HCT116 (cell line): ENCODE measurements at regions not wholly inside any gene's neighbourhood (a gene's known extent, or its start where the extent isn't known, plus 50 kb on each side); places are given as distances from the start of the nearest gene placed in this dataset.

Experiments used
- ATAC-seq: fragments of 200-7000 bp; cut with Tn5 transposase; 2 replicates; pipeline ENCODE4 v1.9.1; 2020; ENCODE audit warnings: mild to moderate bottlenecking, moderate library complexity
- BruUV-seq: library from RNA; stranded (reverse); fragments of 400-500 nt; replicated peaks from 2 replicates; lab custom pipeline; 2021; lab: Mats Ljungman, UMichigan
- CTCF ChIA-PET: fragments of 300-600 bp; sonication (Branson Sonifier 250); formaldehyde crosslinking; loops from one replicate; lab custom pipeline; 2021; ENCODE audit warnings: antibody characterized with exemption; lab: Charles Lee
- POLR2A ChIA-PET: fragments of 300-600, 350-600 bp; sonication (Branson Sonifier 250); formaldehyde crosslinking; loops from one replicate; lab custom pipeline; 2021; ENCODE audit warnings: antibody characterized with exemption; lab: Charles Lee
- RAD21 ChIA-PET, 2 experiments: fragments of 300-600 bp; sonication (Branson Sonifier 250); formaldehyde crosslinking; loops; one replicate each; lab custom pipeline; 2023; ENCODE audit warnings: low total read pairs in 2 of 2; ENCODE audit not compliant: uncharacterized antibody in 2 of 2, unreplicated experiment in 2 of 2, low non-redundant PET in 1 of 2; lab: Charles Lee
- DNase-seq: peaks from one replicate; pipeline ENCODE4 v3.0.0-alpha.2; 2010; ENCODE audit warnings: low read depth, low spot score
- H2AFZ ChIP-seq: fragments of 200-600 bp; shearing (Covaris generic), sonication (generic); 2 replicates; pipeline ENCODE4 v1.6.1; 2017; ENCODE audit warnings: low read depth, mixed run types, mixed read lengths, antibody characterized with exemption, low read length; ENCODE audit not compliant: poor library complexity, severe bottlenecking
- H3K27ac ChIP-seq: 2 replicates; pipeline ENCODE4 v1.5.1; 2012; ENCODE audit warnings: low read depth, low read length
- H3K27me3 ChIP-seq: fragments of 200-600 bp; sonication (generic); 2 replicates; pipeline ENCODE4 v1.6.1; 2016; ENCODE audit warnings: mixed run types, low read length, mixed read lengths; ENCODE audit not compliant: insufficient read depth
- H3K36me3 ChIP-seq, 2 experiments: fragments of 200-500 bp in 1 of 2; fragments of 200-600 bp in 1 of 2; sonication (Bioruptor generic) in 1 of 2; sonication (generic) in 1 of 2; 2 replicates each; pipeline versions ENCODE4 v1.5.1 to v1.6.1; 2014 to 2016; ENCODE audit warnings: low read length in 2 of 2, inconsistent platforms in 1 of 2, mixed read lengths in 1 of 2, mixed run types in 1 of 2; ENCODE audit not compliant: insufficient read depth in 2 of 2, control insufficient read depth in 1 of 2
- H3K4me1 ChIP-seq, 2 experiments: fragments of 200-600 bp in 1 of 2; sonication (generic) in 1 of 2; 2 replicates each; pipeline versions ENCODE4 v1.5.1 to v1.6.1; 2012 to 2017; ENCODE audit warnings: low read length in 2 of 2, inconsistent platforms in 1 of 2, mild to moderate bottlenecking in 1 of 2, mixed read lengths in 1 of 2, mixed run types in 1 of 2, moderate library complexity in 1 of 2; ENCODE audit not compliant: insufficient read depth in 2 of 2, control insufficient read depth in 1 of 2
- H3K4me2 ChIP-seq: fragments of 200-600 bp; sonication (generic); 2 replicates; pipeline ENCODE4 v1.6.1; 2017; ENCODE audit warnings: mixed run types, low read length, mixed read lengths
- H3K4me3 ChIP-seq, 2 experiments: fragments of 200-600 bp in 1 of 2; sonication (generic) in 1 of 2; replicated peaks in 1 of 2; 2 replicates each; pipeline ENCODE4 v1.5.1; 2011 to 2016; ENCODE audit warnings: low read length in 2 of 2, control low read depth in 1 of 2, low read depth in 1 of 2, mild to moderate bottlenecking in 1 of 2, mixed read lengths in 1 of 2, mixed run types in 1 of 2
- H3K79me2 ChIP-seq: fragments of 200-600 bp; sonication (generic); 2 replicates; pipeline ENCODE4 v1.6.1; 2017; ENCODE audit warnings: mild to moderate bottlenecking, mixed run types, low read length, moderate library complexity, mixed read lengths; ENCODE audit not compliant: insufficient read depth
- H3K9ac ChIP-seq: fragments of 200-600 bp; sonication (generic); 2 replicates; pipeline ENCODE4 v1.6.1; 2016; ENCODE audit warnings: low read length, mixed read lengths
- H3K9me2 ChIP-seq: fragments of 200-600 bp; sonication (generic), shearing (Covaris generic); 2 replicates; pipeline ENCODE4 v1.6.1; 2017; ENCODE audit warnings: mixed run types, mild to moderate bottlenecking, moderate library complexity; ENCODE audit not compliant: insufficient read depth
- H3K9me3 ChIP-seq, 2 experiments: fragments of 200-500 bp in 1 of 2; fragments of 200-600 bp in 1 of 2; sonication (Bioruptor generic) in 1 of 2; sonication (generic) in 1 of 2; 2 replicates each; pipeline ENCODE4 v1.6.1; 2014 to 2017; ENCODE audit warnings: low read length in 2 of 2, mixed read lengths in 2 of 2, inconsistent platforms in 1 of 2, low read depth in 1 of 2, mild to moderate bottlenecking in 1 of 2, mixed run types in 1 of 2, moderate library complexity in 1 of 2; ENCODE audit not compliant: control insufficient read depth in 1 of 2, insufficient read depth in 1 of 2
- H4K20me1 ChIP-seq: fragments of 200-600 bp; sonication (generic), shearing (Covaris generic); 2 replicates; pipeline ENCODE4 v1.6.1; 2017; ENCODE audit warnings: mixed run types, mild to moderate bottlenecking, moderate library complexity; ENCODE audit not compliant: insufficient read depth
- ATF3 ChIP-seq: IDR thresholded peaks from 2 replicates; pipeline ENCODE4 v1.6.1; 2012
- CBX3 ChIP-seq: IDR thresholded peaks from 2 replicates; pipeline ENCODE4 v1.6.1; 2012; ENCODE audit warnings: low read depth
- CEBPB ChIP-seq: IDR thresholded peaks from 2 replicates; pipeline ENCODE4 v1.6.1; 2012; ENCODE audit warnings: low read depth
- ELF1 ChIP-seq: IDR thresholded peaks from 2 replicates; pipeline ENCODE4 v1.6.1; 2012; ENCODE audit warnings: low read depth, borderline replicate concordance
- EZH2 ChIP-seq: fragments of 200-600 bp; sonication (generic); IDR thresholded peaks from 2 replicates; pipeline ENCODE4 v1.6.1; 2017; ENCODE audit warnings: antibody characterized with exemption, mixed run types
- EZH2phosphoT487 ChIP-seq: fragments of 200-600 bp; IDR thresholded peaks from 2 replicates; pipeline ENCODE4 v1.6.1; 2018; ENCODE audit warnings: antibody characterized with exemption, borderline replicate concordance
- FOSL1 ChIP-seq: IDR thresholded peaks from 2 replicates; pipeline ENCODE4 v1.6.1; 2012; ENCODE audit warnings: low read depth
- MAX ChIP-seq: IDR thresholded peaks from 2 replicates; pipeline ENCODE4 v1.6.1; 2012
- POLR2A ChIP-seq: IDR thresholded peaks from 2 replicates; pipeline ENCODE4 v1.7.0; 2011; ENCODE audit warnings: borderline replicate concordance; ENCODE audit not compliant: insufficient read depth, insufficient read length; ENCODE audit errors: extremely low read depth
- POLR2AphosphoS5 ChIP-seq: IDR thresholded peaks from 2 replicates; pipeline ENCODE4 v1.6.1; 2011; ENCODE audit warnings: mild to moderate bottlenecking, low read depth, low read length, moderate library complexity
- RAD21 ChIP-seq: IDR thresholded peaks from 2 replicates; pipeline ENCODE4 v1.6.1; 2012; ENCODE audit warnings: low read depth, mild to moderate bottlenecking
- SIN3A ChIP-seq: IDR thresholded peaks from 2 replicates; pipeline ENCODE4 v1.6.1; 2012; ENCODE audit warnings: low read depth
- SRF ChIP-seq: IDR thresholded peaks from 2 replicates; pipeline ENCODE4 v1.6.1; 2012; ENCODE audit warnings: low read depth
- TCF7L2 ChIP-seq: IDR thresholded peaks from 2 replicates; pipeline ENCODE4 v1.7.0; 2011; ENCODE audit warnings: borderline replicate concordance, inconsistent platforms; ENCODE audit not compliant: insufficient read depth, insufficient read length; ENCODE audit errors: extremely low read depth
- YY1 ChIP-seq: IDR thresholded peaks from 2 replicates; pipeline ENCODE4 v1.6.1; 2011; ENCODE audit warnings: low read length, low read depth, moderate library complexity, mild to moderate bottlenecking; ENCODE audit not compliant: insufficient replicate concordance; ENCODE audit errors: extremely low read depth
- ZFX ChIP-seq: fragments of 450-650 bp; IDR thresholded peaks from 2 replicates; pipeline ENCODE4 v1.6.1; 2017
- ZNF274 ChIP-seq: fragments of 200-500 bp; sonication (Bioruptor generic); IDR thresholded peaks from 2 replicates; pipeline ENCODE4 v1.6.1; 2014; ENCODE audit warnings: mild to moderate bottlenecking, low read depth, low read length, inconsistent platforms
- intact Hi-C: fragments of 100-400 bp; cut with micrococcal nuclease; formaldehyde crosslinking; loops from 2 replicates; pipeline ENCODE4 v1.10.0; 2022
- TF ChIP-seq, protein P1 (sequence below), 3 experiments: fragments of 200-600 bp in 1 of 3; sonication (generic) in 1 of 3; IDR thresholded peaks in 2 of 3; conservative IDR thresholded peaks in 1 of 3; 2 replicates each; pipeline ENCODE4 v1.5.1; 2012 to 2017; ENCODE audit warnings: low read depth in 2 of 3, low read length in 2 of 3, antibody characterized with exemption in 1 of 3, borderline replicate concordance in 1 of 3, control low read depth in 1 of 3, mild to moderate bottlenecking in 1 of 3, mixed read lengths in 1 of 3, mixed run types in 1 of 3, moderate library complexity in 1 of 3; ENCODE audit not compliant: insufficient read depth in 1 of 3

- TF ChIP-seq EZH2phosphoT487 (no peak), EZH2 (no peak), FOSL1 (no peak), TCF7L2 (no peak), MAX (no peak), CEBPB (no peak)
These were observed 278.5 kb upstream of the CCDC179 start (continued) for GRCh38 chr11:23138761-23139160.

GRCh38 chr11:23143022-23143421 lies 282.7 kb upstream of the CCDC179 start:
- Histone ChIP-seq H3K79me2 (no peaks in the 10 kb centered on the region), H3K4me2 (no peak overlapping the region), H3K9ac (no peak overlapping the region), H3K27ac (no peak overlapping the region), H3K27me3 (no peaks in the 10 kb centered on the region), H3K4me3 (no peak overlapping the region), H3K4me1 (no peaks in the 10 kb centered on the region), H3K9me3 (peaks cover 0 to 23% of the 10 kb centered on the region in 2 experiments; a peak in 3 of 4 replicates), H3K36me3 (no peaks in the 10 kb centered on the region), H4K20me1 (no peaks in the 10 kb centered on the region), H3K9me2 (no peaks in the 10 kb centered on the region), H2AFZ (no peak overlapping the region)
- ATAC-seq, result no peak
- ChIA-PET RAD21 (no interaction called here), POLR2A (no interaction called here), CTCF (no interaction called here)
- TF ChIP-seq ATF3 (no peak), FOSL1 (no peak), YY1 (no peak), CBX3 (no peak), POLR2A (no peak), ELF1 (no peak), SIN3A (no peak), EZH2 (no peak), SRF (no peak), RAD21 (no peak), ZNF274 (no peak), ZFX (no peak), POLR2AphosphoS5 (no peak), TCF7L2 (no peak)
- TF ChIP-seq, protein P1, sequence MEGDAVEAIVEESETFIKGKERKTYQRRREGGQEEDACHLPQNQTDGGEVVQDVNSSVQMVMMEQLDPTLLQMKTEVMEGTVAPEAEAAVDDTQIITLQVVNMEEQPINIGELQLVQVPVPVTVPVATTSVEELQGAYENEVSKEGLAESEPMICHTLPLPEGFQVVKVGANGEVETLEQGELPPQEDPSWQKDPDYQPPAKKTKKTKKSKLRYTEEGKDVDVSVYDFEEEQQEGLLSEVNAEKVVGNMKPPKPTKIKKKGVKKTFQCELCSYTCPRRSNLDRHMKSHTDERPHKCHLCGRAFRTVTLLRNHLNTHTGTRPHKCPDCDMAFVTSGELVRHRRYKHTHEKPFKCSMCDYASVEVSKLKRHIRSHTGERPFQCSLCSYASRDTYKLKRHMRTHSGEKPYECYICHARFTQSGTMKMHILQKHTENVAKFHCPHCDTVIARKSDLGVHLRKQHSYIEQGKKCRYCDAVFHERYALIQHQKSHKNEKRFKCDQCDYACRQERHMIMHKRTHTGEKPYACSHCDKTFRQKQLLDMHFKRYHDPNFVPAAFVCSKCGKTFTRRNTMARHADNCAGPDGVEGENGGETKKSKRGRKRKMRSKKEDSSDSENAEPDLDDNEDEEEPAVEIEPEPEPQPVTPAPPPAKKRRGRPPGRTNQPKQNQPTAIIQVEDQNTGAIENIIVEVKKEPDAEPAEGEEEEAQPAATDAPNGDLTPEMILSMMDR (IDR thresholded peaks at IDR 0.05 in 2 of 3, conservative IDR thresholded peaks at IDR 0.05 in 1 of 3; ENCODE audit: borderline replicate concordance in 1 of 3, insufficient read depth in 1 of 3, low read depth in 2 of 3, low read length in 2 of 3), result no peak
- no TSS peak for BruUV-seq
- DNase-seq, result no peak
- intact Hi-C loops, result no loop called here
